ENCODE measurements at regions not wholly inside any gene's neighbourhood (a gene's known extent, or its start where the extent isn't known, plus 50 kb on each side); places are given as distances from the start of the nearest gene placed in this dataset.

- Mint-ChIP-seq H3K4me3 (no peak overlapping the region), H3K4me1 (ENCODE audit: low read depth) (no peaks in the 10 kb centered on the region), H3K9me3 (peaks cover 60% of the 10 kb centered on the region), H3K27me3 (ENCODE audit: insufficient read depth) (peaks cover 5% of the 10 kb centered on the region; the same call in 1 of the 2 replicates), H3K36me3 (ENCODE audit: low read depth) (no peaks in the 10 kb centered on the region), H3K27ac (no peak overlapping the region)
- DNase-seq = no peak
- no peak for TF ChIP-seq CTCF (IDR thresholded peaks at IDR 0.05)
Observed at GRCh38 chr5:155239803-155240202, 226.2 kb downstream of the KIF4B start.

- H3K4me1 Mint-ChIP-seq (ENCODE audit: low read depth) = no peaks in the 10 kb centered on the region
- H3K27me3 Mint-ChIP-seq (ENCODE audit: insufficient read depth) = no peaks in the 10 kb centered on the region
- no peak for DNase-seq
- no peak for TF ChIP-seq CTCF (IDR thresholded peaks at IDR 0.05)
- H3K9me3 Mint-ChIP-seq = peaks cover 45% of the 10 kb centered on the region
- 0 out of 2 replicates have a peak, but pooled peaks cover 3% of the 10 kb centered on the region for H3K36me3 Mint-ChIP-seq (ENCODE audit: low read depth)
- no peak overlapping the region for H3K4me3 Mint-ChIP-seq
- H3K27ac Mint-ChIP-seq = no peak overlapping the region
Observed at GRCh38 chr5:155250596-155250995, 237.0 kb downstream of the KIF4B start.

- no peak for DNase-seq
- no peak for TF ChIP-seq CTCF (IDR thresholded peaks at IDR 0.05)
- peaks cover 8% of the 10 kb centered on the region; the same call in 1 of the 2 replicates for H3K36me3 Mint-ChIP-seq (ENCODE audit: low read depth)
- H3K4me3 Mint-ChIP-seq = no peak overlapping the region
- no peaks in the 10 kb centered on the region for H3K27me3 Mint-ChIP-seq (ENCODE audit: insufficient read depth)
- no peaks in the 10 kb centered on the region for H3K4me1 Mint-ChIP-seq (ENCODE audit: low read depth)
- H3K27ac Mint-ChIP-seq = no peak overlapping the region
- H3K9me3 Mint-ChIP-seq = peaks cover 48% of the 10 kb centered on the region
Observed at GRCh38 chr5:155252025-155252424, 238.5 kb downstream of the KIF4B start.

GRCh38 chr5:155252717-155253116 lies 239.2 kb downstream of the KIF4B start:
- TF ChIP-seq CTCF (IDR thresholded peaks at IDR 0.05) = no peak
- Mint-ChIP-seq H3K27ac (no peak overlapping the region), H3K4me1 (ENCODE audit: low read depth) (no peaks in the 10 kb centered on the region), H3K9me3 (peaks cover 46% of the 10 kb centered on the region), H3K36me3 (ENCODE audit: low read depth) (peaks cover 8% of the 10 kb centered on the region; the same call in 1 of the 2 replicates), H3K4me3 (no peak overlapping the region), H3K27me3 (ENCODE audit: insufficient read depth) (peaks cover 1% of the 10 kb centered on the region; the same call in 1 of the 2 replicates)
- no peak for DNase-seq

- Mint-ChIP-seq H3K27ac (no peak overlapping the region), H3K27me3 (ENCODE audit: insufficient read depth) (peaks cover 1% of the 10 kb centered on the region; the same call in 1 of the 2 replicates), H3K36me3 (ENCODE audit: low read depth) (peaks cover 8% of the 10 kb centered on the region; the same call in 1 of the 2 replicates), H3K9me3 (peaks cover 35% of the 10 kb centered on the region), H3K4me1 (ENCODE audit: low read depth) (no peaks in the 10 kb centered on the region), H3K4me3 (no peak overlapping the region)
- TF ChIP-seq CTCF (IDR thresholded peaks at IDR 0.05) = no peak
- no peak for DNase-seq
Observed at GRCh38 chr5:155254399-155254798, 240.8 kb downstream of the KIF4B start.

- H3K4me1 Mint-ChIP-seq (ENCODE audit: low read depth) = no peaks in the 10 kb centered on the region
- H3K9me3 Mint-ChIP-seq = peaks cover 34% of the 10 kb centered on the region
- no peak overlapping the region for H3K27ac Mint-ChIP-seq
- TF ChIP-seq CTCF (IDR thresholded peaks at IDR 0.05) = no peak
- H3K36me3 Mint-ChIP-seq (ENCODE audit: low read depth) = peaks cover 8% of the 10 kb centered on the region; the same call in 1 of the 2 replicates
- DNase-seq = no peak
- no peak overlapping the region for H3K4me3 Mint-ChIP-seq
- peaks cover 1% of the 10 kb centered on the region; the same call in 1 of the 2 replicates for H3K27me3 Mint-ChIP-seq (ENCODE audit: insufficient read depth)
Observed at GRCh38 chr5:155258161-155258560, 244.6 kb downstream of the KIF4B start.
